ENCODE measurements at regions not wholly inside any gene's neighbourhood (a gene's known extent, or its start where the extent isn't known, plus 50 kb on each side); places are given as distances from the start of the nearest gene placed in this dataset.

- Histone ChIP-seq H3K9me3 (peaks cover 0 to 3% (median 0%) of the 10 kb centered on the region in 4 donors), H3K36me3 (no peaks in the 10 kb centered on the region), H3K27me3 (no peaks in the 10 kb centered on the region), H3K4me3 (no peak overlapping the region), H3K4me1 (no peaks in the 10 kb centered on the region), H3K27ac (no peak overlapping the region)
- TF ChIP-seq, protein P1, sequence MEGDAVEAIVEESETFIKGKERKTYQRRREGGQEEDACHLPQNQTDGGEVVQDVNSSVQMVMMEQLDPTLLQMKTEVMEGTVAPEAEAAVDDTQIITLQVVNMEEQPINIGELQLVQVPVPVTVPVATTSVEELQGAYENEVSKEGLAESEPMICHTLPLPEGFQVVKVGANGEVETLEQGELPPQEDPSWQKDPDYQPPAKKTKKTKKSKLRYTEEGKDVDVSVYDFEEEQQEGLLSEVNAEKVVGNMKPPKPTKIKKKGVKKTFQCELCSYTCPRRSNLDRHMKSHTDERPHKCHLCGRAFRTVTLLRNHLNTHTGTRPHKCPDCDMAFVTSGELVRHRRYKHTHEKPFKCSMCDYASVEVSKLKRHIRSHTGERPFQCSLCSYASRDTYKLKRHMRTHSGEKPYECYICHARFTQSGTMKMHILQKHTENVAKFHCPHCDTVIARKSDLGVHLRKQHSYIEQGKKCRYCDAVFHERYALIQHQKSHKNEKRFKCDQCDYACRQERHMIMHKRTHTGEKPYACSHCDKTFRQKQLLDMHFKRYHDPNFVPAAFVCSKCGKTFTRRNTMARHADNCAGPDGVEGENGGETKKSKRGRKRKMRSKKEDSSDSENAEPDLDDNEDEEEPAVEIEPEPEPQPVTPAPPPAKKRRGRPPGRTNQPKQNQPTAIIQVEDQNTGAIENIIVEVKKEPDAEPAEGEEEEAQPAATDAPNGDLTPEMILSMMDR (IDR thresholded peaks at IDR 0.05) = no peak
- TF ChIP-seq POLR2A (IDR thresholded peaks at IDR 0.05) = no peak
- DNase-seq = no peak
Measured at GRCh38 chr10:10644676-10645385, 372.8 kb upstream of the CELF2 start.

DNA sequence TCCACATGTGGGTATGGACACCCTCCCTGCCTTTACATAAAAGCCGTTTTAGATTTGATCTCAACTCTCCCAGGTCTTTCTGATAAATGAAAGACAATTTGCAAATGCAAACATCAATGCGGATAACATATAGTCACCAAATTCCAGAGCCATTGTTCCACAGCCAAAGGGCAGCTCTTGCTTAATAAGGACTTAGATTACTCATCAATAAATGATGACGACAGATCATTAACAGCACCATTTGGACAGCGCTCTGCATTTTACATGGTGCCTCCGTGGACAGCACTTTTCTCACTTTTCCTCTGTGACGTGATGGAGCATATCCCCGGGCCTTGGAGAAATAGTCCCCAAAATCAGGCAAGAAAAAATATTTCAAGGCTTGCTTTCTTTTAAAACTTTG is 370.3 kb upstream of the CELF2 start:
- Histone ChIP-seq H3K27ac (no peak overlapping the region), H3K27me3 (no peaks in the 10 kb centered on the region), H3K4me1 (no peaks in the 10 kb centered on the region), H3K9me3 (peaks cover 0 to 3% (median 0%) of the 10 kb centered on the region in 4 donors), H3K4me3 (no peak overlapping the region), H3K36me3 (no peaks in the 10 kb centered on the region)
- DNase-seq = no peak
- TF ChIP-seq, protein P1 (IDR thresholded peaks at IDR 0.05) = no peak
- no peak for TF ChIP-seq POLR2A (IDR thresholded peaks at IDR 0.05)

GRCh38 chr10:10657139-10657760 is 360.4 kb upstream of the CELF2 start:
- Histone ChIP-seq H3K4me3 (no peak overlapping the region), H3K36me3 (no peaks in the 10 kb centered on the region), H3K4me1 (no peaks in the 10 kb centered on the region), H3K9me3 (no peaks in the 10 kb centered on the region), H3K27me3 (no peaks in the 10 kb centered on the region), H3K27ac (no peak overlapping the region)
- no peak for TF ChIP-seq POLR2A (IDR thresholded peaks at IDR 0.05)
- TF ChIP-seq, protein P1 (IDR thresholded peaks at IDR 0.05) = no peak
- DNase-seq = no peak

DNA sequence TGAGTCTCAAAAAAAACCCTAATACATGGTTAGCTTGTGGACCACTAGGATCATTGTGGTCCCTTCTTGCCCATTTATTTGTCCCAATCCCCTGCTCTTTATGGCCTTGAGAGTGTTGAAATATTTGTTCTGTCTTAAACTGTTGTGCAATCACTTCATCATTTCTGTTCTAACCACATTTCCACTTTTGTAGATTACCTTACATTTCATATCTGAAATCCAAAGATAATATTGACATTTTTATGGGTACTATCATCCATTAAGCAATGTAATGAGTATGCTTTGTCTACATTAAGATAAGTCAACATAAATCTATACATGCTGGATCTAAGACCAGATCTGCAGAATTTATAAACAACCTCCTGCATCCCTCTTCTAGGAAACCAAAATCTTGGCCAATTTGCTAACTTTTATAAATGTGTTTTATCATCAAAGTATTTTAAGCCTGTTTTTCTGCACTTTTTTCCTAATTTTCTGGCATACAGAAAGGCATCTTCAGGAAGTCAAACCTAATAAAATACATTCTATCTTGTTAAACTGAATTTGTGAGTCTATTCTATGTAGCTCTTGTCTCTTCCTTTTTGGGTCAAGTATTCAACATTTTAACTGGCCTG is 359.4 kb upstream of the CELF2 start:
- Histone ChIP-seq H3K4me1 (no peaks in the 10 kb centered on the region), H3K4me3 (no peak overlapping the region), H3K36me3 (no peaks in the 10 kb centered on the region), H3K27me3 (no peaks in the 10 kb centered on the region), H3K27ac (no peak overlapping the region), H3K9me3 (no peaks in the 10 kb centered on the region)
- TF ChIP-seq, protein P1 (IDR thresholded peaks at IDR 0.05) = no peak
- TF ChIP-seq POLR2A (IDR thresholded peaks at IDR 0.05) = no peak
- no peak for DNase-seq

- Histone ChIP-seq H3K27me3 (no peaks in the 10 kb centered on the region), H3K27ac (no peak overlapping the region)
- TF ChIP-seq, protein P1 (IDR thresholded peaks at IDR 0.05) = no peak
- no peak for TF ChIP-seq POLR2A (IDR thresholded peaks at IDR 0.05)
Measured at GRCh38 chr10:10660054-10660453, 357.6 kb upstream of the CELF2 start.

More at GRCh38 chr10:10660054-10660453, 357.6 kb upstream of the CELF2 start:
- no peak for DNase-seq
- Histone ChIP-seq H3K4me3 (no peak overlapping the region), H3K4me1 (no peaks in the 10 kb centered on the region), H3K36me3 (no peaks in the 10 kb centered on the region), H3K9me3 (no peaks in the 10 kb centered on the region)
